Uterus (tissue), 2 donors: ENCODE measurements at regions not wholly inside any gene's neighbourhood (a gene's known extent, or its start where the extent isn't known, plus 50 kb on each side); places are given as distances from the start of the nearest gene placed in this dataset.

Experiments used
- CTCF ChIP-seq, 4 experiments: fragments of 200-600 bp in 2 of 4; fragments of 450-650 bp in 2 of 4; sonication (generic) in 2 of 4; IDR thresholded peaks; one replicate each; pipeline ENCODE4 v1.5.1; 2016 to 2019; ENCODE audit warnings: antibody characterized with exemption in 4 of 4, mild to moderate bottlenecking in 2 of 4, moderate library complexity in 1 of 4
- POLR2A ChIP-seq, 2 donors: fragments of 450-650 bp; IDR thresholded peaks; one replicate each; pipeline ENCODE4 v1.6.1; 2016; ENCODE audit warnings: antibody characterized with exemption in 2 of 2, mild to moderate bottlenecking in 1 of 2, moderate library complexity in 1 of 2

DNA sequence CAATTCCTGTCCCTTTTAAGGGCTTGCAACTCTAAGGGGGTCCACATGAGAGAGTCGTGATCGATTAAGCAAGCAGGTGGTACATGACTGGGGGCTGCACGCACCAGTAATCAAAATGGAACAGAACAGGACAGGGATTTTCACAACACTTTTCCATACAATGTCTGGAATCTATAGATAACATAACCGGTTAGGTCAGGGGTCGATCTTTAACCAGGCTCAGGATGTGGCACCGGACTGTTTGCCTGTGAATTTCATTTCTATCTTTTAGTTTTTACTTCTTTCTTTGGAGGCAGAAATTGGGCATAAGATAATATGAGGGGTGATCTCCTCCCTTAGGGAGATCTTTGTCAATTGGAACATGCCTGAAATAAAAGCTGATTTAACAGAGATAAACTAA lies 370.1 kb downstream of the IPMK start:
- no peak for TF ChIP-seq CTCF (IDR thresholded peaks at IDR 0.05)
- no peak for TF ChIP-seq POLR2A (IDR thresholded peaks at IDR 0.05)
